A673 (cell line): ENCODE measurements at regions not wholly inside any gene's neighbourhood (a gene's known extent, or its start where the extent isn't known, plus 50 kb on each side); places are given as distances from the start of the nearest gene placed in this dataset.

Experiments
- BruUV-seq: library from RNA; stranded (reverse); fragments of 400-500 nt; replicated peaks from 2 replicates; lab custom pipeline; 2021; lab: Mats Ljungman, UMichigan
- CTCF ChIA-PET: fragments of 300-600 bp; sonication (Branson Sonifier 250); formaldehyde crosslinking; loops from one replicate; lab custom pipeline; 2022; ENCODE audit warnings: antibody characterized with exemption; lab: Charles Lee
- POLR2A ChIA-PET: fragments of 300-600 bp; sonication (Branson Sonifier 250); formaldehyde crosslinking; loops from one replicate; lab custom pipeline; 2022; ENCODE audit warnings: antibody characterized with exemption; ENCODE audit not compliant: low non-redundant PET; lab: Charles Lee
- DNase-seq: peaks from one replicate; pipeline ENCODE4 v3.0.0-alpha.2; 2015; ENCODE audit warnings: low spot score
- H3K27ac ChIP-seq: fragments of 200-600 bp; sonication (generic); 2 replicates; pipeline ENCODE4 v1.5.1; 2016; ENCODE audit warnings: mixed run types, low read depth, mild to moderate bottlenecking, mixed read lengths, antibody characterized with exemption, low read length; ENCODE audit not compliant: poor library complexity, severe bottlenecking
- H3K27me3 ChIP-seq: fragments of 200-600 bp; sonication (generic); replicated peaks from 2 replicates; pipeline ENCODE4 v1.6.1; 2017; ENCODE audit warnings: mixed run types, low read depth, mild to moderate bottlenecking, mixed read lengths, antibody characterized with exemption, low read length; ENCODE audit not compliant: insufficient read depth, poor library complexity
- H3K36me3 ChIP-seq: fragments of 200-600 bp; sonication (generic); 2 replicates; pipeline ENCODE4 v1.6.1; 2016; ENCODE audit warnings: mixed run types, mild to moderate bottlenecking, mixed read lengths, antibody characterized with exemption, low read length; ENCODE audit not compliant: insufficient read depth, poor library complexity, severe bottlenecking
- H3K4me1 ChIP-seq: fragments of 200-600 bp; sonication (generic); 2 replicates; pipeline ENCODE4 v1.6.1; 2017; ENCODE audit warnings: mixed run types, mild to moderate bottlenecking, mixed read lengths, antibody characterized with exemption, low read length; ENCODE audit not compliant: insufficient read depth, poor library complexity, severe bottlenecking
- H3K4me3 ChIP-seq: fragments of 200-600 bp; sonication (generic); 2 replicates; pipeline ENCODE4 v1.5.1; 2016; ENCODE audit warnings: low read depth, mixed run types, mild to moderate bottlenecking, mixed read lengths, low read length; ENCODE audit not compliant: poor library complexity, severe bottlenecking
- H3K9me3 ChIP-seq: fragments of 200-600 bp; sonication (generic); 2 replicates; pipeline ENCODE4 v1.6.1; 2016; ENCODE audit warnings: mixed run types, low read depth, mild to moderate bottlenecking, mixed read lengths, antibody characterized with exemption, low read length; ENCODE audit not compliant: poor library complexity, severe bottlenecking
- EZH2 ChIP-seq: fragments of 200-600 bp; sonication (generic); IDR thresholded peaks from 2 replicates; pipeline ENCODE4 v1.6.1; 2017; ENCODE audit warnings: borderline replicate concordance, low read depth, mild to moderate bottlenecking, mixed read lengths, antibody characterized with exemption, low read length; ENCODE audit not compliant: poor library complexity, severe bottlenecking
- intact Hi-C: fragments of 100-400 bp; cut with micrococcal nuclease; formaldehyde crosslinking; loops from one replicate; pipeline ENCODE4 v1.10.0; 2022; ENCODE audit not compliant: unreplicated experiment
- TF ChIP-seq, protein P1 (sequence below): fragments of 300-800, 200-600 bp; sonication (generic); conservative IDR thresholded peaks from 2 replicates; pipeline ENCODE4 v1.5.1; 2017; ENCODE audit warnings: low read depth, mild to moderate bottlenecking, antibody characterized with exemption, low read length, moderate library complexity, mixed read lengths

DNA sequence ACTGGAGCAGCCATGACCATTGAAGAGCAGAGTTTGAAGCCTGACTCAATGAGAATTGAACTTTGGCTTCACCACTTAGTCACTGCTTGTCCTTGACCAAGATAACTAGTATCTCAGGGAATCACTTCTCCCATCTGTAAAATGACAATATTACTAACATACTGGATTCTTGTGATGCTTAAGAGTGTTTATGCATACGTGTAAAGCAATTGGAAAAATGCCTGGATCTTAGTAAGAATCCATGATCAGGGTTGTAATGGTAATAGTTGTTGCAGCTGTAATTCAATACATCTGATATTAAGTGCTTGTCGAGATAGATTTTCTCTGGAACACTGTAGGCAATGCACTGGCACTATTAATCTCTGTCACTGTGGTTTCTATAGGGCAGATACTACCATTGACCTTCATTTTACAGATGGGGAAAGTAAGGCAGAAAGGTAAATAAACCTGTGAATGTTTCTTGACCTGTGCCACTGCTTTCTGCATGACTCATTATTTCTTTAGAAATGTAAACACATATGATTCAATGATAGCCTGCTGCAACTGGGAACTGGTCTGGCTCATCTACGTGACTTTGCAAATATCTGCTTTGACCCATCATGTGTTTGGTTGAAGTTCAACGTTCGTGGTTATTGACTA lies 662.5 kb downstream of the PLA2G4A start:
- ChIA-PET POLR2A (no interaction called here), CTCF (no interaction called here)
- no peak for DNase-seq
- Histone ChIP-seq H3K4me1 (no peaks in the 10 kb centered on the region), H3K36me3 (no peaks in the 10 kb centered on the region), H3K27ac (no peak overlapping the region), H3K9me3 (no peaks in the 10 kb centered on the region), H3K27me3 (no peaks in the 10 kb centered on the region), H3K4me3 (no peak overlapping the region)
- TF ChIP-seq, protein P1, sequence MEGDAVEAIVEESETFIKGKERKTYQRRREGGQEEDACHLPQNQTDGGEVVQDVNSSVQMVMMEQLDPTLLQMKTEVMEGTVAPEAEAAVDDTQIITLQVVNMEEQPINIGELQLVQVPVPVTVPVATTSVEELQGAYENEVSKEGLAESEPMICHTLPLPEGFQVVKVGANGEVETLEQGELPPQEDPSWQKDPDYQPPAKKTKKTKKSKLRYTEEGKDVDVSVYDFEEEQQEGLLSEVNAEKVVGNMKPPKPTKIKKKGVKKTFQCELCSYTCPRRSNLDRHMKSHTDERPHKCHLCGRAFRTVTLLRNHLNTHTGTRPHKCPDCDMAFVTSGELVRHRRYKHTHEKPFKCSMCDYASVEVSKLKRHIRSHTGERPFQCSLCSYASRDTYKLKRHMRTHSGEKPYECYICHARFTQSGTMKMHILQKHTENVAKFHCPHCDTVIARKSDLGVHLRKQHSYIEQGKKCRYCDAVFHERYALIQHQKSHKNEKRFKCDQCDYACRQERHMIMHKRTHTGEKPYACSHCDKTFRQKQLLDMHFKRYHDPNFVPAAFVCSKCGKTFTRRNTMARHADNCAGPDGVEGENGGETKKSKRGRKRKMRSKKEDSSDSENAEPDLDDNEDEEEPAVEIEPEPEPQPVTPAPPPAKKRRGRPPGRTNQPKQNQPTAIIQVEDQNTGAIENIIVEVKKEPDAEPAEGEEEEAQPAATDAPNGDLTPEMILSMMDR, result no peak
- no peak for TF ChIP-seq EZH2
- intact Hi-C loops, result no loop called here
- no TSS peak for BruUV-seq

DNA sequence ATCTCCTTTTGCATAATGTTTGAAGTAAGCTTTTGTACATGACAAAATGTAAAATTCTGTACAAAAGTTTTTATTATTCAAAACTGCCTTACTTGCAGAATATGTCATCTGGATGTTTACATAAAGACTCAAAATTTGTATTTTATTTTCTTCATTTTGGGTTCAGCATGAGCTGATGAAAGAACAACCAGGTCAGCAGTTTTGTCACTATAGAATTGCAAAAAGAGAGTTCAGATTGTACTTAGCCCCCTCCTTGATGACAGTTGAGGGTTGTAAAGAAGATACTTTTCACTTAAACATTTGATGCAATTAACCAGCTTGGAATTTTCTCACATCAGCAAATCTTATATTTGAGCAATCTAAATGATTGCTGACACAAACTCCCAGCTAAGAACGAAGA lies 669.3 kb downstream of the PLA2G4A start:
- H3K9me3 ChIP-seq, result no peaks in the 10 kb centered on the region
- H3K4me1 ChIP-seq, result no peaks in the 10 kb centered on the region
- no peaks in the 10 kb centered on the region for H3K36me3 ChIP-seq
- no peak for DNase-seq
- TF ChIP-seq EZH2, result no peak
- TF ChIP-seq, protein P1, result no peak
- no peaks in the 10 kb centered on the region for H3K27me3 ChIP-seq
- intact Hi-C loops, result no loop called here
- no peak overlapping the region for H3K27ac ChIP-seq
- BruUV-seq, result no TSS peak
- ChIA-PET POLR2A (no interaction called here), CTCF (no interaction called here)
- H3K4me3 ChIP-seq, result no peak overlapping the region

DNA sequence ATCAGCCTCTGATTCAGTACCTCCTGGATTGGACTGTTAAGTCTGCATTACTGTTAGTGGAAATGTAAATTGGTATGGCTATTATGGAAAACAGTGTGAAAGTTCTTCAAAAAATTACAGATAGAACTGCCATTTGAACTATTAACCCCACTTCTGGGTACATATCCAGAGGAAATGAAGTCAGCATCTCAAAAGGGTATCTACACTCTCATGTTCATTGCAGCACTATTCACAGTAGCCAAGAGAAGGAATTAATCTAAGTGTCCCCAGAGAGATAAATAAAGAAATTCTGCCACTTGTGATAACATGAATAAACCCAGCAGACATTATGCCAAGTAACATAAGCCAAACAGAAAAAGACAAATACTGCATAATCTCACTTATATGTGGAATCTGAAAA lies 676.0 kb downstream of the PLA2G4A start:
- Histone ChIP-seq H3K27ac (no peak overlapping the region), H3K4me3 (no peak overlapping the region), H3K9me3 (no peaks in the 10 kb centered on the region), H3K27me3 (no peaks in the 10 kb centered on the region), H3K4me1 (no peaks in the 10 kb centered on the region), H3K36me3 (no peaks in the 10 kb centered on the region)
- no peak for TF ChIP-seq EZH2
- TF ChIP-seq, protein P1, result no peak
- POLR2A ChIA-PET, result no interaction called here
- no TSS peak for BruUV-seq
- CTCF ChIA-PET, result no interaction called here
- DNase-seq, result peak; percentile 3
- intact Hi-C loops, result no loop called here
